ENCODE measurements at regions not wholly inside any gene's neighbourhood (a gene's known extent, or its start where the extent isn't known, plus 50 kb on each side); places are given as distances from the start of the nearest gene placed in this dataset.
A peak's percentile ranks its signal among the peaks of the same experiment; 100 is the strongest.

- TF ChIP-seq DMTF1 (CRISPR knock-in tag; IDR thresholded peaks at IDR 0.05) = no peak
- TF ChIP-seq, protein P1, sequence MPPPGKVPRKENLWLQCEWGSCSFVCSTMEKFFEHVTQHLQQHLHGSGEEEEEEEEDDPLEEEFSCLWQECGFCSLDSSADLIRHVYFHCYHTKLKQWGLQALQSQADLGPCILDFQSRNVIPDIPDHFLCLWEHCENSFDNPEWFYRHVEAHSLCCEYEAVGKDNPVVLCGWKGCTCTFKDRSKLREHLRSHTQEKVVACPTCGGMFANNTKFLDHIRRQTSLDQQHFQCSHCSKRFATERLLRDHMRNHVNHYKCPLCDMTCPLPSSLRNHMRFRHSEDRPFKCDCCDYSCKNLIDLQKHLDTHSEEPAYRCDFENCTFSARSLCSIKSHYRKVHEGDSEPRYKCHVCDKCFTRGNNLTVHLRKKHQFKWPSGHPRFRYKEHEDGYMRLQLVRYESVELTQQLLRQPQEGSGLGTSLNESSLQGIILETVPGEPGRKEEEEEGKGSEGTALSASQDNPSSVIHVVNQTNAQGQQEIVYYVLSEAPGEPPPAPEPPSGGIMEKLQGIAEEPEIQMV (CRISPR knock-in tag; IDR thresholded peaks at IDR 0.05; ENCODE audit: low read depth) = no peak
- no peak for TF ChIP-seq ZNF260 (CRISPR knock-in tag; IDR thresholded peaks at IDR 0.05; ENCODE audit: borderline replicate concordance, low read depth)
- TF ChIP-seq ZBTB39 (CRISPR knock-in tag; IDR thresholded peaks at IDR 0.05) = no peak
- no peak for TF ChIP-seq ZEB1 (IDR thresholded peaks at IDR 0.05; ENCODE audit: insufficient replicate concordance, low read depth)
- TF ChIP-seq ZNF703 (CRISPR knock-in tag; IDR thresholded peaks at IDR 0.05; ENCODE audit: borderline replicate concordance) = no peak
- TF ChIP-seq TERF1 (CRISPR knock-in tag; IDR thresholded peaks at IDR 0.05) = no peak
- no peak for TF ChIP-seq NFE2L1 (CRISPR knock-in tag; IDR thresholded peaks at IDR 0.05; ENCODE audit: borderline replicate concordance)
- TF ChIP-seq NFYC (CRISPR knock-in tag; IDR thresholded peaks at IDR 0.05) = peak; percentile 23; the same call in 1 of the 2 replicates
- no peak for TF ChIP-seq THYN1 (CRISPR knock-in tag; IDR thresholded peaks at IDR 0.05; ENCODE audit: borderline replicate concordance, low read depth)
- no peak for TF ChIP-seq ZNF605 (CRISPR knock-in tag; IDR thresholded peaks at IDR 0.05)
- TF ChIP-seq PRDM10 (CRISPR knock-in tag; IDR thresholded peaks at IDR 0.05; ENCODE audit: low read depth) = peak; percentile 69; the same call in 1 of the 2 replicates
- TF ChIP-seq FOXO1 (CRISPR knock-in tag; IDR thresholded peaks at IDR 0.05) = peak; percentile 78; the same call in 1 of the 2 replicates
- TF ChIP-seq, protein P2, sequence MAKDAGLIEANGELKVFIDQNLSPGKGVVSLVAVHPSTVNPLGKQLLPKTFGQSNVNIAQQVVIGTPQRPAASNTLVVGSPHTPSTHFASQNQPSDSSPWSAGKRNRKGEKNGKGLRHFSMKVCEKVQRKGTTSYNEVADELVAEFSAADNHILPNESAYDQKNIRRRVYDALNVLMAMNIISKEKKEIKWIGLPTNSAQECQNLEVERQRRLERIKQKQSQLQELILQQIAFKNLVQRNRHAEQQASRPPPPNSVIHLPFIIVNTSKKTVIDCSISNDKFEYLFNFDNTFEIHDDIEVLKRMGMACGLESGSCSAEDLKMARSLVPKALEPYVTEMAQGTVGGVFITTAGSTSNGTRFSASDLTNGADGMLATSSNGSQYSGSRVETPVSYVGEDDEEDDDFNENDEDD (CRISPR knock-in tag; IDR thresholded peaks at IDR 0.05; ENCODE audit: borderline replicate concordance) = no peak
- TF ChIP-seq JUN (CRISPR knock-in tag; IDR thresholded peaks at IDR 0.05) = no peak
Observed at GRCh38 chr1:234721476-234722269, 111.7 kb upstream of the IRF2BP2 start (continued).
